ENCODE measurements at regions not wholly inside any gene's neighbourhood (a gene's known extent, or its start where the extent isn't known, plus 50 kb on each side); places are given as distances from the start of the nearest gene placed in this dataset.

GRCh38 chrX:444305-444704 lies 57.6 kb upstream of the PPP2R3B start:
- TF ChIP-seq, protein P1, sequence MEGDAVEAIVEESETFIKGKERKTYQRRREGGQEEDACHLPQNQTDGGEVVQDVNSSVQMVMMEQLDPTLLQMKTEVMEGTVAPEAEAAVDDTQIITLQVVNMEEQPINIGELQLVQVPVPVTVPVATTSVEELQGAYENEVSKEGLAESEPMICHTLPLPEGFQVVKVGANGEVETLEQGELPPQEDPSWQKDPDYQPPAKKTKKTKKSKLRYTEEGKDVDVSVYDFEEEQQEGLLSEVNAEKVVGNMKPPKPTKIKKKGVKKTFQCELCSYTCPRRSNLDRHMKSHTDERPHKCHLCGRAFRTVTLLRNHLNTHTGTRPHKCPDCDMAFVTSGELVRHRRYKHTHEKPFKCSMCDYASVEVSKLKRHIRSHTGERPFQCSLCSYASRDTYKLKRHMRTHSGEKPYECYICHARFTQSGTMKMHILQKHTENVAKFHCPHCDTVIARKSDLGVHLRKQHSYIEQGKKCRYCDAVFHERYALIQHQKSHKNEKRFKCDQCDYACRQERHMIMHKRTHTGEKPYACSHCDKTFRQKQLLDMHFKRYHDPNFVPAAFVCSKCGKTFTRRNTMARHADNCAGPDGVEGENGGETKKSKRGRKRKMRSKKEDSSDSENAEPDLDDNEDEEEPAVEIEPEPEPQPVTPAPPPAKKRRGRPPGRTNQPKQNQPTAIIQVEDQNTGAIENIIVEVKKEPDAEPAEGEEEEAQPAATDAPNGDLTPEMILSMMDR (IDR thresholded peaks at IDR 0.05; ENCODE audit: low read depth, low read length, poor library complexity, severe bottlenecking) = no peak
- TF ChIP-seq EZH2phosphoT487 (IDR thresholded peaks at IDR 0.05; ENCODE audit: borderline replicate concordance, low read length) = no peak
